K562 (cell line): ENCODE measurements at regions not wholly inside any gene's neighbourhood (a gene's known extent, or its start where the extent isn't known, plus 50 kb on each side); places are given as distances from the start of the nearest gene placed in this dataset.

Experiments used
- ATAC-seq: fragments of 200-7000 bp; cut with Tn5 transposase; 3 replicates; pipeline ENCODE4 v1.9.1; 2020; ENCODE audit warnings: moderate library complexity
- BruUV-seq: library from RNA; stranded (reverse); fragments of 400-500 nt; replicated peaks from 2 replicates; lab custom pipeline; 2021; lab: Mats Ljungman, UMichigan
- CTCF ChIA-PET: fragments of 300-600 bp; formaldehyde crosslinking; extraction: SDS; loops from one replicate; lab custom pipeline; 2021; ENCODE audit warnings: low intra/inter-chr PET ratio; lab: Yijun Ruan, JAX
- POLR2A ChIA-PET: fragments of 300-600, 350-650 bp; sonication (Branson Sonifier 250); formaldehyde crosslinking; extraction: SDS; loops from one replicate; lab custom pipeline; 2021; ENCODE audit warnings: antibody characterized with exemption, inconsistent platforms; lab: Yijun Ruan, JAX
- DNase-seq, 4 experiments: peaks; one replicate each; pipeline versions ENCODE4 v3.0.0 to v3.0.0-alpha.2; 2011 to 2018; ENCODE audit warnings: low spot score in 3 of 4, mixed read lengths in 3 of 4; ENCODE audit errors: extremely low read depth in 1 of 4
- FAIRE-seq: peaks from 2 replicates; lab custom pipeline; 2011; peaks lifted over from hg19 to GRCh38; lab: Jason Lieb, UNC
- H2AFZ ChIP-seq: 2 replicates; pipeline ENCODE4 v1.6.0; 2011; ENCODE audit warnings: low read depth, low read length, control low read depth, inconsistent platforms
- H3K27ac ChIP-seq: fragments of 200-600 bp; 3 replicates; pipeline ENCODE4 v1.8.0; 2011; ENCODE audit warnings: low read depth, mild to moderate bottlenecking, control low read depth, inconsistent platforms, low read length, moderate library complexity, mixed read lengths; ENCODE audit errors: extremely low read depth
- H3K27me3 ChIP-seq, 2 experiments: fragments of 300-600 bp in 1 of 2; 2 replicates in 1 of 2; 3 replicates in 1 of 2; pipeline versions ENCODE4 v1.6.0 to v1.8.0; 2011; ENCODE audit warnings: inconsistent platforms in 2 of 2, low read length in 2 of 2, mild to moderate bottlenecking in 1 of 2, mixed read lengths in 1 of 2, moderate library complexity in 1 of 2; ENCODE audit not compliant: control insufficient read depth in 2 of 2, insufficient read depth in 2 of 2
- H3K36me3 ChIP-seq: fragments of 300-600 bp; 3 replicates; pipeline ENCODE4 v1.8.0; 2011; ENCODE audit warnings: mild to moderate bottlenecking, low read length, inconsistent platforms; ENCODE audit not compliant: control insufficient read depth, insufficient read depth
- H3K4me1 ChIP-seq, 2 experiments: fragments of 200-600 bp in 1 of 2; replicated peaks in 1 of 2; 2 replicates in 1 of 2; 3 replicates in 1 of 2; pipeline versions ENCODE4 v1.5.1 to v1.8.0; 2011; ENCODE audit warnings: inconsistent platforms in 2 of 2, low read length in 2 of 2, mild to moderate bottlenecking in 1 of 2, mixed read lengths in 1 of 2, moderate library complexity in 1 of 2; ENCODE audit not compliant: control insufficient read depth in 2 of 2, insufficient read depth in 2 of 2
- H3K4me2 ChIP-seq: 2 replicates; pipeline ENCODE4 v1.6.1; 2011; ENCODE audit warnings: low read length, control low read depth, inconsistent platforms, mixed read lengths; ENCODE audit not compliant: insufficient read depth
- H3K4me3 ChIP-seq: fragments of 200-600 bp; sonication (generic), shearing (Covaris generic); 2 replicates; pipeline ENCODE4 v1.5.1; 2016; ENCODE audit warnings: control low read depth, inconsistent platforms
- H3K79me2 ChIP-seq: fragments of 200-600 bp; 3 replicates; pipeline ENCODE4 v1.8.0; 2011; ENCODE audit warnings: low read length, inconsistent platforms; ENCODE audit not compliant: control insufficient read depth, insufficient read depth
- H3K9ac ChIP-seq, 2 experiments: 2 replicates each; pipeline versions ENCODE4 v1.6.0 to v1.6.1; 2011; ENCODE audit warnings: low read depth in 2 of 2, low read length in 2 of 2, control low read depth in 1 of 2, inconsistent platforms in 1 of 2, mild to moderate bottlenecking in 1 of 2, mixed read lengths in 1 of 2; ENCODE audit not compliant: insufficient read depth in 1 of 2
- H3K9me1 ChIP-seq: one replicate; pipeline ENCODE4 v1.6.0; 2011; ENCODE audit warnings: inconsistent platforms, mild to moderate bottlenecking, low read length, moderate library complexity; ENCODE audit not compliant: control insufficient read depth, insufficient read depth
- H3K9me3 ChIP-seq: replicated peaks from 2 replicates; pipeline ENCODE4 v1.5.1; 2011; ENCODE audit warnings: low read depth, low read length, inconsistent platforms; ENCODE audit not compliant: control insufficient read depth, insufficient read depth
- H4K20me1 ChIP-seq: replicated peaks from 2 replicates; pipeline ENCODE4 v1.6.1; 2011; ENCODE audit warnings: low read length, inconsistent platforms, mixed read lengths; ENCODE audit not compliant: control insufficient read depth, insufficient read depth
- BCL6 ChIP-seq: fragments of 250-450 bp; sonication (Bioruptor Pico); IDR thresholded peaks from 2 replicates; pipeline ENCODE4 v1.4.0; 2020
- HMG20A ChIP-seq: fragments of 450-650 bp; formaldehyde crosslinking; conservative IDR thresholded peaks from 2 replicates; pipeline ENCODE4 v1.4.0; 2020; ENCODE audit warnings: mild to moderate bottlenecking, mixed read lengths
- ILF3 ChIP-seq: fragments of 450-650 bp; IDR thresholded peaks from 2 replicates; pipeline ENCODE4 v1.6.1; 2018; ENCODE audit warnings: antibody characterized with exemption, mild to moderate bottlenecking, moderate library complexity, borderline replicate concordance
- SAFB ChIP-seq: fragments of 200-400 bp; formaldehyde crosslinking; IDR thresholded peaks from 2 replicates; pipeline ENCODE4 v1.6.1; 2017; ENCODE audit warnings: low read depth, low read length, borderline replicate concordance
- SOX6 ChIP-seq: fragments of 450-650 bp; IDR thresholded peaks from 2 replicates; pipeline ENCODE4 v1.6.1; 2014; ENCODE audit warnings: mild to moderate bottlenecking
- STAG1 ChIP-seq: sonication (generic); formaldehyde crosslinking; IDR thresholded peaks from 2 replicates; pipeline ENCODE4 v1.5.0; 2020; ENCODE audit warnings: missing genetic modification reagents, borderline replicate concordance
- WGBS: fragments of 100-300 bp; shearing (Covaris generic); methylation state at CpG from one replicate; pipeline ENCODE4 v1.1.6; 2016; ENCODE audit warnings: low coverage, mixed read lengths; ENCODE audit not compliant: insufficient coverage; ENCODE audit errors: missing lambda C conversion rate; 5-methylcytosine and 5-hydroxymethylcytosine counted together
- in situ Hi-C: fragments of 300-500 bp; cut with MboI; formaldehyde crosslinking; loops from 4 replicates; pipeline ENCODE4 v1.15.0; 2018; ENCODE audit warnings: inconsistent platforms, mixed read lengths
- intact Hi-C: fragments of 100-400 bp; cut with micrococcal nuclease; formaldehyde crosslinking; loops from 2 replicates; pipeline ENCODE4 v1.14.2; 2022
- TF ChIP-seq, protein P1 (sequence below): fragments of 250-450 bp; sonication (Bioruptor Pico); IDR thresholded peaks from 2 replicates; pipeline ENCODE4 v1.5.0; 2021

DNA sequence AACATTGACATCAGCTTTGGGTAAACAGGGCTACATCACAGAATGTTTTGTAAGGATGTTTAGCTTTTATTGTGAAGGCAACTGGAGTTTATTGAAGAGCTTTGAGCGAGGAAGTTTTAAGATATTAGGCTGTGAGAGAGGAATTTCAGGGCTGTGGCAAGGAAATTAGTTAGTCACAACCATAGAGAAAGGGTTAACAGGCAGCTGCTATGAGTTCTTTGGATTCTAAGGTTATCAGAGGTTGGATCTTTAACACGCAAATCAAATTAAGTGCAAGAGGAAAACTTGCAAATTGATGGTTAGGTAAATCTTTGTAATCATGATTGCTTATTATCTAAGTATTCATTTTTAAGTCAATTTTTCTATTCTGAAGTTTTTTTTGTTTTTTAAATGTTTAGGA lies 156.0 kb downstream of the UGT8 start:
- CTCF ChIA-PET = no interaction called here
- FAIRE-seq (no peak), DNase-seq (no peak), ATAC-seq (no peak)
- Histone ChIP-seq H3K36me3 (no peaks in the 10 kb centered on the region), H3K27me3 (no peaks in the 10 kb centered on the region), H3K9me3 (no peaks in the 10 kb centered on the region), H3K4me2 (no peak overlapping the region), H3K27ac (no peak overlapping the region), H4K20me1 (no peaks in the 10 kb centered on the region), H3K79me2 (no peaks in the 10 kb centered on the region), H3K9me1 (no peaks in the 10 kb centered on the region), H3K4me3 (no peak overlapping the region), H3K9ac (no peak overlapping the region), H2AFZ (no peak overlapping the region), H3K4me1 (no peaks in the 10 kb centered on the region)
- in situ Hi-C loops (no loop called here), intact Hi-C loops (no loop called here)
- 0% methylated on average over 2 of the region's 2 CpGs for WGBS
- POLR2A ChIA-PET = no interaction called here
- TF ChIP-seq STAG1 (CRISPR knock-in tag) = no peak
- TF ChIP-seq ILF3 = no peak
- TF ChIP-seq, protein P1, sequence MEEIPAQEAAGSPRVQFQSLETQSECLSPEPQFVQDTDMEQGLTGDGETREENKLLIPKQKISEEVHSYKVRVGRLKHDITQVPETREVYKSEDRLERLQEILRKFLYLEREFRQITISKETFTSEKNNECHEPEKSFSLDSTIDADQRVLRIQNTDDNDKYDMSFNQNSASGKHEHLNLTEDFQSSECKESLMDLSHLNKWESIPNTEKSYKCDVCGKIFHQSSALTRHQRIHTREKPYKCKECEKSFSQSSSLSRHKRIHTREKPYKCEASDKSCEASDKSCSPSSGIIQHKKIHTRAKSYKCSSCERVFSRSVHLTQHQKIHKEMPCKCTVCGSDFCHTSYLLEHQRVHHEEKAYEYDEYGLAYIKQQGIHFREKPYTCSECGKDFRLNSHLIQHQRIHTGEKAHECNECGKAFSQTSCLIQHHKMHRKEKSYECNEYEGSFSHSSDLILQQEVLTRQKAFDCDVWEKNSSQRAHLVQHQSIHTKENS (CRISPR knock-in tag) = no peak
- no peak for TF ChIP-seq SOX6
- no peak for TF ChIP-seq HMG20A (CRISPR knock-in tag)
- BruUV-seq = no TSS peak

DNA sequence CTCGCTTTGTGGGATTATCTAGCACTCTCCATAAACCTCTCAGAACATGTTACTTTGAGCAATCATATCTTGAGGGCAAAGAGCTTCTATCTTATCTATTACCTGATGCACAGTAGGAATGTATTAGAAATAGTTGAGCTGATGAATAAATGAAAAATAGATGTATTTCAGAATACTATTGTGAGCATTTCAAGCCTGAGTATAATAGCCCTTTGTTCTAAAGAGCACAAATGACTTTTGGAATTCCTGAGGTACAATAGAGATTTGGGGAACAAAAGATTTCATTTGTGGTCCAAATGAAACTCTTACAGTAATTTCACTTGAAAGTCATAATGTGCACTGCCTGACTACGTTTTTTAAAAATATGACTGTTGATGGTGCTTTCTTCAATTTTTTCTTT lies 159.5 kb downstream of the UGT8 start:
- CTCF ChIA-PET = no interaction called here
- POLR2A ChIA-PET = no interaction called here

More for the DNA sequence above, 159.5 kb downstream of the UGT8 start:
- ATAC-seq (no peak), FAIRE-seq (no peak), DNase-seq (no peak)
- Histone ChIP-seq H3K9me3 (no peaks in the 10 kb centered on the region), H2AFZ (no peak overlapping the region), H3K79me2 (no peaks in the 10 kb centered on the region), H3K27me3 (no peaks in the 10 kb centered on the region), H3K4me3 (no peak overlapping the region), H3K4me1 (no peaks in the 10 kb centered on the region), H4K20me1 (no peaks in the 10 kb centered on the region), H3K4me2 (no peak overlapping the region), H3K9me1 (no peaks in the 10 kb centered on the region), H3K9ac (no peak overlapping the region), H3K36me3 (no peaks in the 10 kb centered on the region), H3K27ac (no peak overlapping the region)
- 0% methylated on average over 2 of the region's 2 CpGs for WGBS
- intact Hi-C loops (no loop called here), in situ Hi-C loops (no loop called here)
- no TSS peak for BruUV-seq
- TF ChIP-seq SAFB = no peak
- TF ChIP-seq BCL6 (CRISPR knock-in tag) = no peak
